DND-41 (cell line): ENCODE measurements at regions not wholly inside any gene's neighbourhood (a gene's known extent, or its start where the extent isn't known, plus 50 kb on each side); places are given as distances from the start of the nearest gene placed in this dataset.

Source experiments
- ATAC-seq: fragments of 200-7000 bp; cut with Tn5 transposase; 3 replicates; pipeline ENCODE4 v1.9.1; 2021; ENCODE audit warnings: low read depth; ENCODE audit not compliant: insufficient read depth
- DNase-seq: peaks from one replicate; pipeline ENCODE4 v3.0.0-alpha.2; 2020
- H2AFZ ChIP-seq: 2 replicates; pipeline ENCODE4 v1.6.0; 2012; ENCODE audit warnings: low read depth, low read length
- H3K27ac ChIP-seq: 2 replicates; pipeline ENCODE4 v1.5.1; 2012; ENCODE audit warnings: low read length, inconsistent platforms
- H3K27me3 ChIP-seq: fragments of 200-600 bp; sonication (generic); 2 replicates; pipeline ENCODE4 v1.6.0; 2012; ENCODE audit warnings: low read length, mild to moderate bottlenecking, inconsistent platforms; ENCODE audit not compliant: insufficient read depth, poor library complexity
- H3K36me3 ChIP-seq: 2 replicates; pipeline ENCODE4 v1.5.1; 2012; ENCODE audit warnings: low read length, inconsistent platforms; ENCODE audit not compliant: insufficient read depth
- H3K4me1 ChIP-seq: 2 replicates; pipeline ENCODE4 v1.5.1; 2012; ENCODE audit warnings: mild to moderate bottlenecking, low read length; ENCODE audit not compliant: insufficient read depth
- H3K4me2 ChIP-seq: 2 replicates; pipeline ENCODE4 v1.6.0; 2012; ENCODE audit warnings: mild to moderate bottlenecking, moderate library complexity, low read length, inconsistent platforms; ENCODE audit not compliant: insufficient read depth
- H3K4me3 ChIP-seq, 2 experiments: fragments of 200-600 bp in 1 of 2; shearing (Covaris generic) in 1 of 2; 2 replicates each; pipeline ENCODE4 v1.5.1; 2012 to 2016; ENCODE audit warnings: inconsistent platforms in 2 of 2, low read length in 2 of 2, mild to moderate bottlenecking in 2 of 2, low read depth in 1 of 2, moderate library complexity in 1 of 2
- H3K79me2 ChIP-seq: 2 replicates; pipeline ENCODE4 v1.6.0; 2012; ENCODE audit warnings: low read length, inconsistent platforms; ENCODE audit not compliant: insufficient read depth
- H3K9ac ChIP-seq: 2 replicates; pipeline ENCODE4 v1.6.0; 2012; ENCODE audit warnings: low read depth, mild to moderate bottlenecking, inconsistent platforms, low read length, moderate library complexity
- H3K9me3 ChIP-seq: 2 replicates; pipeline ENCODE4 v1.5.1; 2012; ENCODE audit warnings: low read length, moderate library complexity, mild to moderate bottlenecking, inconsistent platforms; ENCODE audit not compliant: insufficient read depth, severe bottlenecking
- H4K20me1 ChIP-seq: 2 replicates; pipeline ENCODE4 v1.6.0; 2012; ENCODE audit warnings: low read length; ENCODE audit not compliant: insufficient read depth
- EZH2 ChIP-seq: IDR thresholded peaks from 3 replicates; pipeline ENCODE4 v1.6.1; 2012; ENCODE audit warnings: borderline replicate concordance, low read depth, mild to moderate bottlenecking, moderate library complexity, low read length, inconsistent platforms; ENCODE audit not compliant: severe bottlenecking
- TF ChIP-seq, protein P1 (sequence below): IDR thresholded peaks from 2 replicates; pipeline ENCODE4 v1.5.1; 2012; ENCODE audit warnings: borderline replicate concordance, low read length, moderate library complexity, mild to moderate bottlenecking; ENCODE audit not compliant: poor library complexity, severe bottlenecking; ENCODE audit errors: extremely low read depth

DNA sequence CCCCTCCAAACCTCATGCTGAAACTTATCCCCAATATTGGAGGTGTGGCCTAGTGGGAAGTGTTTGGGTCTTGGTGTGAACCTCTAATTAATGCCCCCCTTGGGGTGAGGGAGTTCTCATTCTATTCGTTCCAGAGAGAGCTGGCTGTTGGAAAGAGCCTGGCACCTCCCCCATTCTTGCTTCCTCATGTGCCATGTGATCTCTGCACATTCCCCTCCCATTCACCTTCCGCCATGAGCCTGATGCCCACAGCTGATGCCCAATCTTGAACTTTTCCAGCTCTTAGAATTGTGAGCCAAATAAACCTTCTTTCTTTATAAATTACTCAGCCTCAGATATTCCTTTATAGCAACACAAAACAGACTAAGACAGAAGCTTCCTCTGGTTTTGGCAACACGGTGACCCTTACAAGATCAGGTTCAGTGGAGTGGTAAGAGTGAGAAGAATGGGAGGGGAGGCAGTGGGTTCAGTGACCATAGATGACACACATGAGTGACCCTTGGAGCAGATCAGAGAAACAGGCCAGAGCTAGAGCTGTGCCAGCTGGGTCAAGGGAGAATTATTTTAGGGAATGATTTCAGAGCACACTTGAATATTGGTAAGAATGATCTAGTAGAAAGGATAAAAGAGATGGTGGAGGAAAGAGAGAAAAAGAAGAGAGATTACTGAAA, 176.4 kb downstream of the LY86 start:
- Histone ChIP-seq H4K20me1 (no peaks in the 10 kb centered on the region), H3K36me3 (no peaks in the 10 kb centered on the region), H3K79me2 (no peaks in the 10 kb centered on the region), H3K4me2 (no peak overlapping the region), H3K27ac (no peak overlapping the region), H3K9ac (no peak overlapping the region), H3K4me1 (no peaks in the 10 kb centered on the region), H3K27me3 (no peaks in the 10 kb centered on the region), H3K9me3 (no peaks in the 10 kb centered on the region), H2AFZ (no peak overlapping the region), H3K4me3 (no peak overlapping the region)
- no peak for TF ChIP-seq EZH2
- TF ChIP-seq, protein P1, sequence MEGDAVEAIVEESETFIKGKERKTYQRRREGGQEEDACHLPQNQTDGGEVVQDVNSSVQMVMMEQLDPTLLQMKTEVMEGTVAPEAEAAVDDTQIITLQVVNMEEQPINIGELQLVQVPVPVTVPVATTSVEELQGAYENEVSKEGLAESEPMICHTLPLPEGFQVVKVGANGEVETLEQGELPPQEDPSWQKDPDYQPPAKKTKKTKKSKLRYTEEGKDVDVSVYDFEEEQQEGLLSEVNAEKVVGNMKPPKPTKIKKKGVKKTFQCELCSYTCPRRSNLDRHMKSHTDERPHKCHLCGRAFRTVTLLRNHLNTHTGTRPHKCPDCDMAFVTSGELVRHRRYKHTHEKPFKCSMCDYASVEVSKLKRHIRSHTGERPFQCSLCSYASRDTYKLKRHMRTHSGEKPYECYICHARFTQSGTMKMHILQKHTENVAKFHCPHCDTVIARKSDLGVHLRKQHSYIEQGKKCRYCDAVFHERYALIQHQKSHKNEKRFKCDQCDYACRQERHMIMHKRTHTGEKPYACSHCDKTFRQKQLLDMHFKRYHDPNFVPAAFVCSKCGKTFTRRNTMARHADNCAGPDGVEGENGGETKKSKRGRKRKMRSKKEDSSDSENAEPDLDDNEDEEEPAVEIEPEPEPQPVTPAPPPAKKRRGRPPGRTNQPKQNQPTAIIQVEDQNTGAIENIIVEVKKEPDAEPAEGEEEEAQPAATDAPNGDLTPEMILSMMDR: no peak
- ATAC-seq: no peak
- DNase-seq: no peak

DNA sequence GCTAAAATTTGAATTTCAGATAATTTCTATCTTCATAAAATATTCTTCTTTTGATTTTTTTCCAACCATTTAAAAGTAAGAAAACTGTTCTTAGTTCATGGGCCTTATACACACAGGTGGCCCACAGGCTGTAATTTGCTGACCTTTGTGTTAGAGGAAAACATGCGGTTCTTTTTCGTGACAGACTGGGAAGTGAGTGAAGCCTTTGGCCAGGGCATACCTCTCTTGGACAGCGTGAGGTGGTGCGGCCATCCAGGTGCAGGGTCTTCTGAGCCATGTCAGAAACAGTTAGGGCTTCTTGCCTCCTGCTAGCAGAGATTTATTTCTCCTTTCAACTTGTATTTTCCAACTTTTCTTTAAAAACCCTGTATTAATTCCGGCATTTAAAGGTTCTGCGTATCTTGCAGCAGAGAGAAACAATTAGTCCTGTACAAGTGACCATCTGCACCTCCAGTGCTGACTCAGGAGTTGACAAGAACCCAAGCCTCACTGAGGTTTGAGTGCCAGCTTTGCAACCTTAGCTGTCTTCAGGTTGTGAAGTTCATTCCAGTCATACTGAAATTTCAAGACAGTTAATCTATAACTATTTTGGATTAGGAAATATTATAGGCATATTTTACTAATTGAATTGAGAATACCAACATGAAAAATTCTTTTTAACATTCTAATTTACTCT, 177.8 kb downstream of the LY86 start:
- no peak for ATAC-seq
- Histone ChIP-seq H3K36me3 (no peaks in the 10 kb centered on the region), H3K4me2 (no peak overlapping the region), H3K9me3 (no peaks in the 10 kb centered on the region), H4K20me1 (no peaks in the 10 kb centered on the region), H3K27me3 (no peaks in the 10 kb centered on the region), H3K27ac (no peak overlapping the region), H2AFZ (no peak overlapping the region), H3K9ac (no peak overlapping the region), H3K79me2 (no peaks in the 10 kb centered on the region), H3K4me1 (no peaks in the 10 kb centered on the region), H3K4me3 (no peak overlapping the region)
- TF ChIP-seq, protein P1: no peak
- no peak for TF ChIP-seq EZH2
- DNase-seq: no peak

- no peak overlapping the region for H2AFZ ChIP-seq
- no peak for DNase-seq
- H3K27ac ChIP-seq: no peak overlapping the region
- H3K9ac ChIP-seq: no peak overlapping the region
- no peak for ATAC-seq
- no peak overlapping the region for H3K4me2 ChIP-seq
- TF ChIP-seq, protein P1: no peak
- TF ChIP-seq EZH2: no peak
- H3K36me3 ChIP-seq: no peaks in the 10 kb centered on the region
- H3K4me3 ChIP-seq: no peak overlapping the region
- H3K4me1 ChIP-seq: no peaks in the 10 kb centered on the region
- H4K20me1 ChIP-seq: no peaks in the 10 kb centered on the region
- no peaks in the 10 kb centered on the region for H3K27me3 ChIP-seq
- no peaks in the 10 kb centered on the region for H3K79me2 ChIP-seq
- H3K9me3 ChIP-seq: no peaks in the 10 kb centered on the region
Observed at GRCh38 chr6:6769466-6769865, 180.9 kb downstream of the LY86 start.
